ENCODE measurements at regions not wholly inside any gene's neighbourhood (a gene's known extent, or its start where the extent isn't known, plus 50 kb on each side); places are given as distances from the start of the nearest gene placed in this dataset.

DNA sequence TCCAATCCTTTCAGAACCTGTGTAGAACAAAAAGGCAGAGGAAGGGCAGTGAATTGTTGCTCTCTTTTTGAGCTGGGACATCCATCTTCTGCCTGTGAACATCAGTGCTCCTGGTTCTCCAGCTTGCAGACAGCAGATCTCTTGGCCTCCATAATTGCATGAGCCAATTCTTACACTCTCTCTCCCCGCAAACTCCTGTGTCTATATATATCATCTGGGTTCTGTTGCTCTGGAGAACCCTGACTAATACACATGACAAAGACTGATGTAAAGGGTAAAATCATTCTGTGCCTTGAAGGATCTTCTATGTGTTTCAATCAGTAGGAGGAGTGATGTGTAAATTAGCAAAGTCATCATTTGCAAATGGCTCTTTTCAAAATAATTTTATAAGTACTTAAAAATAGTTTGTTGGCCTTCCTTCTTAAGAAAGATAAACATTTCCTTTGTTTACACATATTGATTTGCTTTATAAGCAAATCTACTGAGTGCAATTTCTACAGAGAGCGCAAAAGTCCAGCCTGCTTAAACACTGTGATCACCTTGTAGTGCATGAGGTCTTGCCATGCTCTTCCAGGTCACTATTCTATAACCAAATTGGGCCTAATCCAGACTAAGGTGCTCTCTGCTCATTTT is 154.9 kb upstream of the ANKRD28 start:
- no peak for DNase-seq

DNA sequence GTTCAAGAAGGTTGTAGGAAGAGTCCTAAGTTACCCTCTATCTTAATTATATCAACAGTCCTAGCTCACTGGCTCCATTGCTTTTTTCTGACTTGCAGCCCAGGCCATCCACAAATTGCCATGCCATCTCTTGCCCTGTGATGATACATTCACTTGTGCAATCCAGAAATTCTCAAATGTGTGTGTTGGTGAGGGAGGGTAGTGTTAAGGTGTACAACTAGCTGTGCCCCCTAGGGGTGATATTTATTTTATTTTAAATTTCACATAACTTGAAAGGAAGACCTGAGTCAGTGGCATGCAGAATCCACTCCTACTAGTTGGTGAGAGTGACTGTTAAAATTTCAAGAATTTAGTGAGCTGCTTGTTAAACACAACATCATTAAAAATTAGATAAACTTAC is 156.1 kb upstream of the ANKRD28 start:
- DNase-seq = no peak

DNA sequence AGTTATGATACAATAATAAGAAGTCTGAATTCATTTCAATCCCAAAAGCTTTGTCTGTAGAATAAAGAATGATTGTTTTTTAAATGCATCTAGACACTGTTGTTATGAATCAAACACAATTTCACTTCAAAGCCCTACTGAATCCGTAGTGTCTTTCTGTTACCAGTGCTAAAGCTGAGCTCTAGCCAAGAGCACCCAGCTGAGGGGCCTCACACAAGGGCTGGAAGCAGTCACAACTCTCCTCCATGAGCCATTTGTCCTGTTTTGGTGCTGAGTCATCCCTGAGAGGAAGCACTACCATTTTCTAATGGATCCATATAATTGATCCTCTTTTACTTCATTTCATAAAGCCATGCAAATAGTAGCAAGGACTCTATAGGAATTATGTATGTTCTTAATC is 158.2 kb upstream of the ANKRD28 start:
- no peak for DNase-seq

DNA sequence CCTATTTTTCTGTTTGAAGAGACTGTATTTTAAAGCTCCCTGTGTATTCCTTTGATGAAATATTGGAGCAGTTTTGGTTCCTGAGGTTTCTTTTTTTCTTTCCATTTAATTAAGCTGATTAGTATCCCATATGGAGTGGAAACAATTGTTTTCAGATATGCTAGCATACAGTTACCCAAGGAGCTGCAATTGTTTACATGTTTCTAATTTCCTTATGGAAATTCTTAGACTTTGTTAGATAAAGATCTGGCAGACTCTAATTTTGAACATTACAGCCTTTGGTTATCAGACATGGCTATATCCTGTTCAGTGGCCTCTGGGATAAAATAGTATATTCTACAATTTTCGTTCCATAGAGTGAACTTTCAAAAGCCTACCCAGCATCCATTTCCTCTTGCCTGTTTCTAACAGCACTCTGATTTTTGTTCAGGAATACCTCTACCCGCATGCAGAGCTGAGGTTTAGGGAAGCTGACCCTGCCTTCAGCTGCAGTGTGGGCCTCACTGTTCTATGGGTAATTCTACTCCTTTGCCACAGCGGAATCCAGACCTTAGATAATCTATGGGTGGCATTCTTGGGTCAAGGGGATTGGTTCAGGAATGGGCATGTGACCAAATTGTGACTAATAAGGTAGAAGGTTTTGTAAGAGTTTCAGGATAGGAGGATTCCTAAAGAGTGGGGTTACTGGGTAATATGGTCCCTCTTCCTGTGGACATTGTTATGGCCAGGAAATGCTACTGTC is 161.1 kb upstream of the ANKRD28 start:
- DNase-seq = no peak

DNA sequence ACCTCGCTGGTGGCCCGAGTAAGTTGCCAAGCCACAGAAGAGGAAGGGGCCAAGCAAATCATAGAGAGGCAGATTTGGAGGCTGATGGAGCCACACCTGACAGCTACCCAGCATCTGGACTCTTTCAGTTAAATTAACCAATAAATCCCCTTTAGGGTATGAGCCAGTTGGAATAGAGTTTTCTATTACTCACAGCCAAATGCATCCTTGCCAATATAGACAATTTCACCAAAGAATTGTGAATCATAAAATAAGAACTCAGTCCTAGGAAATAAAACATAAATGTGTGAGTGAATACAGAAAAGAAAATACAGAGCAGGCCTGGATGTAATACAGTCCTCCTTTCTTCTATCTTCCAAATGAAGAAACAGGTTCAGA is 161.6 kb upstream of the ANKRD28 start:
- no peak for DNase-seq

DNA sequence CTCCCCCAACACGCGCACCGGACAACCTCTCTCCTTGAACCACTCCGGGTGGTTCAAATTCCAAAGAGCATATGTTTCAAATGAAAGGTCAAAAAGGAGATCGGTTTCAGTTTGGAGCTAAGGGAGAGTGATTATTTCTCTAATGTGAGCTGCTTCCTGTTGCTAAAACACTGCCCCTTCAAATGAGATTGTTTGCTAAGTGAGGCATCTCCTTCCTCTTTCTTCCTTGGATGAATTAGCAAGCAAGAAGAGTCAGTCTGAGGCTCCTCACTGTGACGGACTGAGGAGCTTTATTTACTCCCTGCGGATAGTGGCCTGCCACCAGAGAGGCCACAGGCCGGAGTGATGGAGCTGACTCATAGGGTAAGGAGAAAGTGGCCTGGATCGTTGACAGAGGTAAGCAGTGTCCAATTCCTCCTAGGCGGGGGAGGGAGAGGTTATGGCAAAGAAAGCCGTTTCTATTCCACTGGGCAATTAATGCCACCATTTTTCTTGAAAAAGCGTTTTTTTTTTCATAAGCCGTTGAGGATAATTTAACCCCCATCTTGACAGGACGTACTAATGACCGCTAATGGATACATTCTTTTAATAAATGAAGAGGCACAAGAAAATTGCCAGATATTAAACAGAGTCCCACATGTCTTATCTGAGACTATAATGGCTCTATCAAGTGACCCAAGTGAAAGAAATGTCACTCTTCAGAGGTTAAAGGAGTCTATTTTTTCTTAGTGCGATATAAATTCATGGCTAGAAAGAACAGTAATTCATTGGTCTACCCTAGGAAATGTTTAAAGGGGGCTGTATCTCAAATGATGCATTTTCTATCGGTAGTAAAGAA is 167.0 kb upstream of the ANKRD28 start:
- DNase-seq = no peak

DNA sequence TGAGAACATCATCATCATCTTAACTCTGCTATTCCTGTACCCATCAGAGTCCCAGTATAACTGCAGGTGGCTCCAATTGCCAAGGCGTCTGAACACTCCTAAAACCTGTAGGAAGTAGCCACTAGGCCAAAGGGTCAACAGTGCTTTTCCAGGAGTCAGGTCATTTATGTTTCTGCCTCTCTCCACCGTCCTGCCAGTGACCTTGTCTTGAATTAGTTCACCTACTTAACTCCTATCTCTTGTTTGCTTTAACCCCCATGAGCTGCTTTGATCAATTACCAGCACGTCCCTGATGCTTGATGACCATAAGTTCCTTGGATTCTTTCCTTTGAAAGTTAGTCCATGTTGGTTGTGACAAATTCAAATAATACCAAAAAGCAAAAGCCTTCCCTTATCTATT is 169.8 kb upstream of the ANKRD28 start:
- DNase-seq = no peak

DNA sequence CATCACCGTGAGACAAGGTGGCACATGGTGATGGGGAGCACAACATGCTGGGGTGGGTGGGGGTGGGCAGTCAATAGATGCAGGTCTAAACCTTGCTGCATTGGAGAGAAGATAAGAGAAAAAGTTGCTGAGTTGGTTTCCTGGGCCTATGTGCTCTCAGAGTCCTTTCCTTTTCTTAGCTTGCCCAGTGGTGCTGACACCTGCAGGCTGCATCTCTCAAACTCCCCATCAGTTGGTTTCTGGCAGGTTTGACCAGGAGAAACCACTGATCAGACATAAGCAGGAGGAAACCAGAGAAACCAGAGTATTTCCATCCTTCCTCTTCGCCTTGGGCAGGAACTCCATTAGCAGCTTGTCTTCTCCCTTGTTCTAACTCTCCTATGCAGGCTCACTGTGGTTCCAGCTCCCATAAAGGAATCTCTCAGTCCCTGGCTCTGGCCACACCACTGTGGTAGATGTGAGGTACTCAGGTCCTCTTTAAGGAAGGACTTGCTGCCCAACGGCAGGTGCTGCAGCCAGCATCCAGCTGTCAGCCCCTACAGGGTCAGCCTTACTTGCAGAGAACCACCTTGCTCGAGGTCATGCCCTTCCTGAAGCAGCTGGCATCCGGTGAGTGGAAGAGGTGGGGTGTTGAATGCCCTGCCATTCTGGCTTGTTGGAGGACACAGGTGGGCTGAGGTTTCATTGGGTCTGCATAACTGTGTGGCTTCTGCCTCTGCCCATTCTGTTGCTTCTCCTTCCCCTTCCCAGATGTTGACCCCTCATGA is 172.3 kb upstream of the ANKRD28 start:
- DNase-seq = no peak

DNA sequence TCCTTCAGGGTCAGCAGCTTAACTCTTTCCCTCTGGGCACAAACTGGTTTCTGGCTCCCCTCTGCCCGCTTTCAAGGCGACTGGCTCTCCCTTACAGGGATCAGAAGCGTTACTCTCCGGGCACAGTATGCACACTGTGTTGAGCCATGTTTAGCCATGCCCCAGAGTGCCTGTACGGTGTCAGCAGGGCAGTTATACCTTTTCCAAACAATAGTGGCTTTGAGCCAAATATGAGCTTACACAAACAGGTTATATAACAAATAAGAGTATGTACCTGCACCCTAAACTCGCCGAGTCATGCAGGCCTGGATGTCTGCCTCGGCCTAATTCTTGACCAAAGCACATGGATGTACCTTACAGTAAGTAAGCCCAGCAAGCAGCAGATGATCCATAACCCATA is 175.6 kb upstream of the ANKRD28 start:
- DNase-seq = no peak

DNA sequence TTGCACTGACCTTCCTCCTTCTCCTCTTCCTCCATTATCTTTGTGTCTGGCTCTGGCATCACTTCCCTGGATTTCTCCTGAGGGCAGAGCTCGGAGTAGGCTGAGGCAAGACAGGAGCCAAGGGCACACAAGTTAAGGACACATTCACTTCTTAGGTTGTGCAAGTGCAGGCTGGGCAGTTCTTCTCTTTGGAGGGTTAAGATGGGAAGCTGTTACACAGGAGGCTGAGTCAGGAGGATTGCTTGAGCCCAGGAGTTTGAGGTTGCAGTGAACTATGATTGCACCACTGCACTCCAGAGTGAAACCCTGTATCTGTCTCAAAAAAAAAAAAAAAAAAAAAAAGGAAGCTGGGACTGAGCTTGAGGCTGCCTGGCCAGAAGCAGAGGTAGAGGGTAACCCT is 176.2 kb upstream of the ANKRD28 start:
- no peak for DNase-seq

DNA sequence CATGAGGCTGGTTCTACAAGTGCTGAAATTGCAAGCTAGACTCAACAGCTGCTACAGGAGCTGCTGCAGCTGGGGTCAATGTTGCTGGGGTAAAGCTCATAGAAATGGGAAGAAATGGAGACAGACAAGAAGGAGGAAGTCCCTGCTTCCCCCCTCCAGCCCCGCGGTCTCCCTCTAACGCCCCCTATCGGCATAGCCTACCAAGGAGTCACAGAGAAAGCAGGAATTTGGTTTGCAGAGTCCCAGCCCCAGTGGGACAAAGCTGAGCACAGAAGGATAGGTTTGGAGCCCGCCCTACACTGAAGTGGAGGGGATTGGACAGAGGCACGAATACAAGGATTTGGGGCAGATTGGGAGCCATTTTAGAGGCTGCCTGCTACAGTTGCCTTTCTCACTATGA is 176.9 kb upstream of the ANKRD28 start:
- no peak for DNase-seq

DNA sequence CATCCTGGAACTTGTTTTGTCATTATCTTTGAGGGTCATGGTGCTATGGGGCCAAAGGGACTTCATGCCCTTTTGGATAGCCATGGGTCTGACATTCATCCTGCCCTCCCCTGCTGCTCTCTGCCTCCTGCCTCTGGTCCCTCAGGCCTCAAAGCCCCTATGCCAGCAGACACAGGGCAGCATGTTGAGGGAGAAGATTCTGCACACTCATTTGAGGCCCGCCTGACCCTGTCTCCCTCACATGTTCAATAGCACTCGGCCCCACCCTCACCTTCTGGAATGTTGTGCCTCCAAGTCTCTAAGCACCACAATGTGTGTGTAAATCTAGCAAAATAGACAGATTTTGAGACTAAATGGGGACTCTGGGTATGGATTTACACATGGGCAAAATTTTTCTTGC is 178.7 kb upstream of the ANKRD28 start:
- DNase-seq = no peak

DNA sequence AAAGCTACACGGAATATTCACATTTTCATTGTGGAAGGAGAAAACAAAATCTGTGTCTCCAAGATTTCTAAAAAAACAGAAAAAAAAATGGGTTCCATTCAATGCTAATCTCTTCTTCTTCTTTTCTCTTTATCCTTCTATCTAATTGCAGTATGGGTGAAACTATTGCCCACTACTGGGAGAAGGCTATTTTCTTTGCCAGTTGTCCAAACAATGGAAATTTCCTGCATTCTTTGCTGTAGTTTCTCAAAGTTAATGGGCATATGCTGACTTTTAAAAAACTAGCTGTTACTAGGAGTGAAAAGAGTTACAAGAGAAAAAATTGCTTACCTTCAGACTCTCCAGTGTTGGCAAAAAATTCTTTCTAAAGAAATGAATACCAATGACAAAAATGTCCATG is 179.3 kb upstream of the ANKRD28 start:
- no peak for DNase-seq

DNA sequence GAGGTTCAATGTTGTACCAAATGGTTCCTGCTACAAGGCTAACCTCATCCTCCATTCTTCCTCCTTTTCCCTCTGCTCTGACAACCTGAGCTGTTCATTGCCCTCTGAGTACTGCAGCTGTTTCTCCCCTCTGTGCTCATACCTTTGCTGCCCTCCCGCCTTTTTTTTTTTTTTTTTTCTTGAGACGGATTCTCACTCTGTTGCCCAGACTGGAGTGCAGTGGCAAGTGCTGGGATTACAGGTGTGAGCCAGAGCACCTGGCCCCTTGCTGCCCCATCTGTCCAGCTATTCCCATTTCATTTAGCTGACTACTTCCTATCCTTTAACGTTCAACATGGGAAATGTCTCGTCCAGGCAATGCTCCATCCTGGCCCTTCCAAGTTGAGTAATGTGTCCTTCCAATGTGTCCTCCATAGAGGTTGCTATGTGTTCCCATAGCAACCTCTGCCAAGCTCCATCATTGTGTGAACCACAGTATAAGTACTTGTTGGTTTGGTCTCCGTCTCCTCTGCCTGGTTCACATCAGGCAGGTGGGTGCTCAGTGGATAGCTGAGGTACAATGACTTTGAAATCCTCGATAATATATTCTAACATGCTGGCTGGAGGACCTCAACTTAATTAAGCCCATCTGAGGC is 179.9 kb upstream of the ANKRD28 start:
- DNase-seq = no peak

DNA sequence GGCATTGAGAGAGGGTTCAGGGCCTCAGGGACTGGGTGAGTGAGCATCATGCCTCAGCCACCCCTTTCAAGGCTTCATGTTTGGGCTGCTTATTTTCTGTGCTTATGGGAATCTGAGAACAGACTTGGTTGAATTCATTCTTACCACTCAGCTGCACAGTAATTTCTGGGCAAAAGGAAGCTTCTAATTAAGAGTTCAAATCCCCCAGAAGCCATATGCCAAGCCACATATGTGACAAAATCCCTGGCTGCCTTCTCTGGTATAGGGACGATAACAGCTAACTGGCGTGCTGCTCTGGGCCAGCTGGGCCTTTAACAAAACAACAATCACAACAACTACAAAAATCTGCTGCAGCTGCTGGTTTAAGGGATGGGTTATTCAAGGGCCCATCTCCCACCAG is 181.0 kb upstream of the ANKRD28 start:
- DNase-seq = no peak

DNA sequence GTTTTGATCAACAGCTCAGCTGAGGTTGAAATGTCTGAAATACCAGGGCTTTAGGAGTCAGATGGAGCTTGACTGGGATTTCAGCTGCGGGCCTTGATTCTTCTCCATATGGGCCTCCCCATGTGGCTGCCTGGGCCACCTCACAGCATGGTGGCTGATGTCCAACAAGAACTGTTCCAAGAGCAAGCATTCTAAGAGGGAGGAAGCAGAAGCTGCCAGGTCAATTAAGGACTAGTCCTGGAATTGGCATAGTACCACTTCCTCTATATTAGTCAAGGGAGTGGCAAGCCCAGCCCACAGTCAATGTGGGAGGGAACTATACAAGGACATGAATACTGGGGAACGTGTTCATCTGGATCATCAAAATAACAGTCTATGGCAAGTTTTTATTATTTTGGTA is 181.7 kb upstream of the ANKRD28 start:
- DNase-seq = no peak

DNA sequence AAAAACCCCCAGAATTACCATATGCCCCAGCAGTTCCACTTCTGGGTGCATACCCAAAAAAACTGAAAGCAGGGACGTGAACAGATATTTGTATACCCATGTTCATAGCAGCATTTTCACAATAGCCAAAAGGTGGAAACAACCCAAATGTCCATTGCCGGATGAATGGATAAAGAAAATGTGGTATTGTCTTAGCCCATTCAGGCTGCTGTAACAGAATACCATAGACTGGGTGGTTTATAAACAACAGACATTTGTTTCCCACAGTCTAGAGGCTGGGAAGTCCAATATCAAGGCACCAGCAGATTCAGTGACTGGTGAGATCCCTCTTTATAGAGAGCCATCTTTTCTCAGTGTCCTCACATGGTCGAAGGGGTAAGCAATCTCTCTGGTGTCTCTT is 182.1 kb upstream of the ANKRD28 start:
- no peak for DNase-seq

DNA sequence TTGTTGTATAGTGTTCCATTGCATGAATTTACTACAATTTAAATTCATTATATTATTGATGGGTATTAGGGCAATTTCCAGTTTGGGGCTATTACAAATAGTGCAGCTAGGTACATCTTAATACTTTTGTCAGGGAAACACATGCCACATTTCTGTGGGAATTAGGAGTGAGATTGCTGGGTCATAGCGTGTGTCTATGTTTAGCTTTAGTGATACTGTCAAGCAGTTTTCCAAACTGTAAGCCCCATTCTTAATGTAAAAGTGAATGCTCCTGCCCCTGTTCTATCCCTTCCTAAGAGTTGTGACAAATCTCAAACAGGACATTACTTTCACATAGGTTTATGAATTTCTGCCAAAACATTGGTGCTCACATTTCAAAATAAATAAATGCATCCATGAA is 184.5 kb upstream of the ANKRD28 start:
- DNase-seq = no peak

DNA sequence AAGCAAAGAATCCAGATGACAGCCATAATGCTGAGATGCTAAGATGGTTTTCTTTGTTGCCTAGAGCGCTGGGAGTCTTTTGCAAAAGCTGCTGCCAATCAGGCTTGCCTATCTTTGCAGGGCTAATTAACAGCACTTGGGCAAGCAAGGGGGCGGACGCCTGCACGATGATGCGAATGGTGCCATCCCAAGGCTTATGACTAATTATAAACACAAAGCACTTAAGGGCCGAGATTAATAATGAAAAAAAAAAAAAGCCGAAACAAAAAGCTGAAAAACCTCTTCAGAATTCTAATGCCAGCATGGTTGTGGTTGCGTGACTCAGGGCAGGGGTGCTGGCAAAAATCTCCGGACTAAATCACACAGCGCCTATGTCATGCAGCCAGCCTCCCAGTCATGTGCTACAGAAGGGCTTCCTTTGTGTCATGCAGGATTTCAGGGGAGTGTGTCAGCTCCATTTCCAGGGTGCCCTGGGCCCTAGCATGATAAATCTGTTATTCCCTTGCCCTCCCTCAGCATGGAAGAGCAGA is 185.0 kb upstream of the ANKRD28 start:
- DNase-seq = no peak

DNA sequence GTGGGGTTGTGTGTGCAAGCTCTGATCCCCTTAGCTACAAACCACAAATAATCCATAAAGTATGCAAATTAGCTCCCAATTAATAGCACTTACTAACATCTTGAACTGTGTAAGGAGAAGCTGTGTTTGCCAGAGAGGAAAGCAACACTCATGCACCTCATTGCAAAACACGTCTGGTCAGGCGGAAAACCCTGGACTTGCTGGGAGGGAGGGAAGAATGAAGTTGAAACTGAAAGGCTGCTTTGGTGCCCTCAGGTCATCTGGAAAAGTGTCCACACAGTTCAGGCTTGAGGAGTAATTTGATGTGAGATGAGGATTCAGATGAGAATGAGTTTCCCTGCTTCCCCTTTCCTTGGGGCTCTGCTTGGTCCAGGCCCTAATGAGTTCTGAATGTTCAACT is 185.5 kb upstream of the ANKRD28 start:
- no peak for DNase-seq

DNA sequence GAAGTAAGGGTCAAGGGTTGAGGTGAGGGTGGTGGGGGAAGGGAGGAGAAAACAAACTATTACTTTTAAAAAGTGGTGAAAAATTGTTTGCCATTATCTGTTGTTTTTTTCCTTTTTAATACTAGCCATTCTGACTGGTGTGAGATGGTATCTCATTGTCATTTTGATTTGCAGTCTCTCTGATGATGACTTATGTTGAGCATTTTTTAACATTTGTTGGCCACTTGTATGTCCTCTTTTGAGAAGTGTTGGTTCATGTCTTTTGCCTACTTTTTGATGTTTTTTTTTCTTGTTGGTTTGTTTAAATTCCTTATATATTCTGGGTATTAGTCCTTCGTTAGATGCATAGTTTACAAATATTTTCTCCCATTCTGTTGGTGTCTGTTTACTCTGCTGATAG is 185.9 kb upstream of the ANKRD28 start:
- no peak for DNase-seq

DNA sequence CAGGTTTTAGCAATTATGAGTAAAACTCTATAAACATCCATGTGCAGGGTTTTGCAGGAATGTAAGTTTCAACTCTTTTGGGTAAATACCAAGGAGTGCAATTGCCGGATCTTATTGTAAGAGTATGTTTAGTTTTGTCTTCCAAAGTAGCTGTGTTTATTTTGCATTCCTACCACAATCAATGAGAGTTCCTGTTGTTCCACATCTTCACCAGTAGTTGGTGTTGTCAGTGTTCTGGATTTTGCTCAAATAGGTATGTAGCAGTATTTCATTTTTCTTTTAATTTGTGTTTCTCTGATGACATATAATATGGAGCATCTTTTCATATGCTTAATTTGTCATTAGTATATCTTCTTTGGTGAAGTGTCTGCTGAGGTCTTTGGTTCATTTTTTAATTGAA is 185.1 kb upstream of the GALNT15 start:
- DNase-seq = no peak

Measured in right lung (tissue), 2 donors.